ENCODE measurements at regions not wholly inside any gene's neighbourhood (a gene's known extent, or its start where the extent isn't known, plus 50 kb on each side); places are given as distances from the start of the nearest gene placed in this dataset.

DNA sequence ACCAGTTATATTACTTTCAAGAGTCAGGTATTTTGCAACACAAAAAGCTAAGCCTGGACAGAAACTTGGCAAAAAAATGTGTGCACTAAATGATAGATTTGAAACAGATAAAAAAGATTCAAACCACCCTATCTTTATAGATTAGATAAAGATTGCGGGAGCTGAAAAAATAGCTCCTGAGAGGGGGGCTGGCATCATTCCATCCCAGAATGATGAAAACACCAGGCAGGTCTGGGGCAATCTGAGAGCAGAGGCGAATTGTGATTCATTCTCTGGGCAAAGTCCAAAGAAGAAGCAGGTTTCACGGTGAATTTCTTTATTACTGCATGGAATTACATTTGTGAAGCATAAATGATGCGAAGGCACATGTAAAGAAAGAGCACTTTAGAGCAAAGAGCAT lies 168.5 kb upstream of the DMD start:
- TF ChIP-seq, protein P1, sequence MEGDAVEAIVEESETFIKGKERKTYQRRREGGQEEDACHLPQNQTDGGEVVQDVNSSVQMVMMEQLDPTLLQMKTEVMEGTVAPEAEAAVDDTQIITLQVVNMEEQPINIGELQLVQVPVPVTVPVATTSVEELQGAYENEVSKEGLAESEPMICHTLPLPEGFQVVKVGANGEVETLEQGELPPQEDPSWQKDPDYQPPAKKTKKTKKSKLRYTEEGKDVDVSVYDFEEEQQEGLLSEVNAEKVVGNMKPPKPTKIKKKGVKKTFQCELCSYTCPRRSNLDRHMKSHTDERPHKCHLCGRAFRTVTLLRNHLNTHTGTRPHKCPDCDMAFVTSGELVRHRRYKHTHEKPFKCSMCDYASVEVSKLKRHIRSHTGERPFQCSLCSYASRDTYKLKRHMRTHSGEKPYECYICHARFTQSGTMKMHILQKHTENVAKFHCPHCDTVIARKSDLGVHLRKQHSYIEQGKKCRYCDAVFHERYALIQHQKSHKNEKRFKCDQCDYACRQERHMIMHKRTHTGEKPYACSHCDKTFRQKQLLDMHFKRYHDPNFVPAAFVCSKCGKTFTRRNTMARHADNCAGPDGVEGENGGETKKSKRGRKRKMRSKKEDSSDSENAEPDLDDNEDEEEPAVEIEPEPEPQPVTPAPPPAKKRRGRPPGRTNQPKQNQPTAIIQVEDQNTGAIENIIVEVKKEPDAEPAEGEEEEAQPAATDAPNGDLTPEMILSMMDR (IDR thresholded peaks at IDR 0.05; ENCODE audit: insufficient read depth, missing control alignments): no peak
- DNase-seq (ENCODE audit: insufficient read length, low spot score): no peak
- no peak for FAIRE-seq

DNA sequence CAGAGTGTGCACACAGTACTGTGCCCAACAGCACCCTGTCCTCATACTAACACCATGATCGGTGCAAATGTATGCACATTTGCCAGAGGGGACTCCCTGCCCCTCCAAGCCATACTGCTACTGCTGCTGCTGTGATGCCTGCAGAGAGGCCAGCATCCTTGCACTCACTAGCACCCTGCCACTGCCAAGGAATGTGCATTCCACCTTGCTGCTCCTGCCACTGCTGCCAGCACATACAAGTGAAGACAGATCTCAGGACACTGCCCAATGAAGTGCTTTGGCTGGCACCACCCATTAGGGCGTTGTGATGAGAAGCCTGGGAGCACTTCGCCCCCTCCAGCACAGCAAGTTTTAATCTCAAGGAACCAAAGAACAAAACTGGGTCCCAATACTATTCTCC lies 146.3 kb upstream of the DMD start:
- FAIRE-seq: no peak
- TF ChIP-seq, protein P1 (IDR thresholded peaks at IDR 0.05; ENCODE audit: insufficient read depth, missing control alignments): no peak

GRCh38 chrX:33339219-33339618 lies 127.9 kb upstream of the DMD start:
- FAIRE-seq (no peak), DNase-seq (ENCODE audit: insufficient read length, low spot score) (no peak)
- TF ChIP-seq, protein P1 (IDR thresholded peaks at IDR 0.05; ENCODE audit: insufficient read depth, missing control alignments): no peak

More for the DNA sequence above, 146.3 kb upstream of the DMD start:
- no peak for DNase-seq (ENCODE audit: insufficient read length, low spot score)

GRCh38 chrX:33336783-33337182 lies 125.4 kb upstream of the DMD start:
- TF ChIP-seq, protein P1 (IDR thresholded peaks at IDR 0.05; ENCODE audit: insufficient read depth, missing control alignments): peak; percentile 62
- FAIRE-seq (peak; percentile 63), DNase-seq (ENCODE audit: insufficient read length, low spot score) (no peak)

DNA sequence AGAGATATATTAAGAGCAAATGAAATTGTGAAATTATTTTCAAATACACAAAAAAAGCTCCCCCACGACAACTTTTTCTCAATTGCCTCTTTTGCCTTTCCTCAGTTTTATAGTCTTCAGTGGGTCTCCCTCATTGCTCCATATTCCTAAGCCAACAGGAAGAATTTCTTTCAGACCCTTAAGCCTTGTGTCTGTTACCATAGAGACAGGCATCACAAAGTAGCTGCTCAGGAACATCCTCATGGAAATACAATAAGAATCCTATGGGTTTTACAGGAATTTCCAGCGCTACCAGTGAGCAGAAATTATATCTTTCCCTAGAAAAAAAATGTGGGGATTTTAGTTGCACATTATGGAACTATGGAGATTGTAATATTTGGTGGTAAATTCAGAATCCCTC lies 121.9 kb upstream of the DMD start:
- TF ChIP-seq, protein P1 (IDR thresholded peaks at IDR 0.05; ENCODE audit: insufficient read depth, missing control alignments): no peak
- FAIRE-seq (no peak), DNase-seq (ENCODE audit: insufficient read length, low spot score) (no peak)

DNA sequence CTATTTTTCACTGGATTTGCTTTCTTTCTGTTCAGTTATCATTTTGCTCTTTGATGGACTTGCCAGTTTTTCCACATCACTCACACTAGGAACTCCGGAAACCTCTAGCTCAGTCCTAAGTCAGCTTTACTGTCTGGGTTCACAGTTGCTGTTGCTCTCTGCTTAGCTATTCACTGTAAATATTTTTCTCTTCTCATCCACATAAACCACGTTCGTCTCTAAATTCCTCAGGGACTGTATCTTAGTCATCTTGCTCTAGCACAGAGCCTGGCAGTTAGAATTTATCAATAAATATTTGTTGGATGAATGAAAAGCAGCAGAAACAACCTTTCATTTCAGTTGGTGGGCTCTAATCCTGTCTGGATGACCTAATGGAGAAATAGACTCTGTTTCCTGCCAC lies 119.4 kb upstream of the DMD start:
- TF ChIP-seq, protein P1 (IDR thresholded peaks at IDR 0.05; ENCODE audit: insufficient read depth, missing control alignments): no peak
- FAIRE-seq (no peak), DNase-seq (ENCODE audit: insufficient read length, low spot score) (no peak)

DNA sequence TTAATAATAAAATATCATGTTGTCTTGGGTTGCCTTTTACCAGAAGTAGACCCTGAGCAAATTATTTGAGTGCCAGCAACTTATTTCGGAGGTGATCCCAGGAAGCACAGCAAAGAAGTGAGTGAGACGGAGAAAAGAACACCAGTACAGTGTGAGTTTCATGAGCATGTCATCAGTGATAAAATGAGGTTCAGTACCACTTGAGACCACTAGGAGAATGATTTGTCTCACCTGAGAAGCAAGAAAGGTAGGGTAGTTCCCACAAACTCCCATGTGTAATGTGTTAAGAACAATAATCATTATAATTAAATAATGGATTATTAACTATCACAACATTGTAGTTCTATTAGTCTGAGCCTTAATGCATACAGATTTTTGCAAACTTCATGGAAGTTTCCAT lies 112.8 kb upstream of the DMD start:
- no peak for FAIRE-seq

More for the DNA sequence above, 112.8 kb upstream of the DMD start:
- no peak for DNase-seq (ENCODE audit: insufficient read length, low spot score)
- TF ChIP-seq, protein P1 (IDR thresholded peaks at IDR 0.05; ENCODE audit: insufficient read depth, missing control alignments): no peak
